Body of pancreas (tissue), 4 donors: ENCODE measurements at regions not wholly inside any gene's neighbourhood (a gene's known extent, or its start where the extent isn't known, plus 50 kb on each side); places are given as distances from the start of the nearest gene placed in this dataset.
A peak's percentile ranks its signal among the peaks of the same experiment; 100 is the strongest.

Source experiments
- ATAC-seq: fragments of 150-250 bp; one replicate; pipeline ENCODE4 v1.9.1; 2016
- DNase-seq, 4 donors: peaks; one replicate each; pipeline ENCODE4 v3.0.0-alpha.2; 2019
- H3K27ac ChIP-seq, 4 donors: fragments of 200-600 bp; sonication (generic); 1 replicate in 3 of 4; 2 replicates in 1 of 4; pipeline versions ENCODE4 v1.5.1 to v1.6.1; 2016 to 2019; ENCODE audit warnings: mild to moderate bottlenecking in 1 of 4, mixed read lengths in 1 of 4, moderate library complexity in 1 of 4
- H3K27me3 ChIP-seq, 2 donors: fragments of 200-600 bp; sonication (generic); one replicate each; pipeline ENCODE4 v1.6.0; 2016; ENCODE audit warnings: mild to moderate bottlenecking in 1 of 2
- H3K36me3 ChIP-seq, 2 donors: fragments of 200-600 bp; sonication (generic); replicated peaks in 1 of 2; 2 replicates each; pipeline ENCODE4 v1.5.1; 2016; ENCODE audit warnings: low read depth in 2 of 2; ENCODE audit not compliant: insufficient read depth in 1 of 2
- H3K4me1 ChIP-seq: fragments of 200-600 bp; sonication (generic); one replicate; pipeline ENCODE4 v1.6.0; 2016
- H3K4me3 ChIP-seq, 2 donors: fragments of 200-600 bp; sonication (generic); 1 replicate in 1 of 2; 2 replicates in 1 of 2; pipeline ENCODE4 v1.5.1; 2016 to 2019
- H3K9me3 ChIP-seq, 3 donors: fragments of 200-600 bp; sonication (generic); 1 replicate in 2 of 3; 2 replicates in 1 of 3; pipeline ENCODE4 v1.5.1; 2016
- POLR2A ChIP-seq, 3 donors: fragments of 450-650 bp; IDR thresholded peaks; one replicate each; pipeline ENCODE4 v1.6.1; 2016; ENCODE audit warnings: antibody characterized with exemption in 3 of 3, mild to moderate bottlenecking in 2 of 3
- WGBS, 2 donors: methylation state at CpG; one replicate each; pipeline ENCODE4 v1.1.5; 2017; 5-methylcytosine and 5-hydroxymethylcytosine counted together
- intact Hi-C: fragments of 100-400 bp; cut with DNase I; formaldehyde crosslinking; loops from one replicate; pipeline ENCODE4 v1.15.1; 2023
- TF ChIP-seq, protein P1 (sequence below), 7 experiments: fragments of 450-650 bp in 4 of 7; fragments of 200-600 bp in 3 of 7; sonication (generic) in 3 of 7; IDR thresholded peaks; one replicate each; pipeline ENCODE4 v1.5.1; 2016 to 2019; ENCODE audit warnings: antibody characterized with exemption in 7 of 7

DNA sequence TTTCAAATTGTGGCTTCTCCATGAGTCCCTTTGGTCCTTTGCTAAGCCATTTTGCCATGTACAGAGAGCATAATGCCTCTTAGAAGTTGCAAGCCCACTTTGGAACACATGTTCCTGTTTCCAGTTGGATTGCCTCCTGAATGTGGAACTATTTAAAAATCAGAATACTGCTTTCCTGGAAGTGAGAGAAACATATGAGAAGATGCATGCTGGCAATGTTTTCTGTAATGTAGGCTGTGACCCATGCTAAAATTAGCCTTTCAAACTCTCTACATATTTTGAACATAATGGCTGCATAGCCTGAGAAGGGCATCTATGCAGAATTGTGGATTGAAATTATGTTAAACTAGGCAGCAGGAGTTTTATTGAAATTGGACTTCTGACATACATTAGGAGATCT, 175.5 kb upstream of the PAPPA start:
- Histone ChIP-seq H3K27me3 (no peaks in the 10 kb centered on the region), H3K27ac (no peak overlapping the region), H3K4me3 (no peak overlapping the region), H3K9me3 (no peaks in the 10 kb centered on the region), H3K4me1 (peaks cover 8% of the 10 kb centered on the region), H3K36me3 (no peaks in the 10 kb centered on the region)
- no peak for DNase-seq
- no peak for TF ChIP-seq POLR2A (IDR thresholded peaks at IDR 0.05)
- TF ChIP-seq, protein P1, sequence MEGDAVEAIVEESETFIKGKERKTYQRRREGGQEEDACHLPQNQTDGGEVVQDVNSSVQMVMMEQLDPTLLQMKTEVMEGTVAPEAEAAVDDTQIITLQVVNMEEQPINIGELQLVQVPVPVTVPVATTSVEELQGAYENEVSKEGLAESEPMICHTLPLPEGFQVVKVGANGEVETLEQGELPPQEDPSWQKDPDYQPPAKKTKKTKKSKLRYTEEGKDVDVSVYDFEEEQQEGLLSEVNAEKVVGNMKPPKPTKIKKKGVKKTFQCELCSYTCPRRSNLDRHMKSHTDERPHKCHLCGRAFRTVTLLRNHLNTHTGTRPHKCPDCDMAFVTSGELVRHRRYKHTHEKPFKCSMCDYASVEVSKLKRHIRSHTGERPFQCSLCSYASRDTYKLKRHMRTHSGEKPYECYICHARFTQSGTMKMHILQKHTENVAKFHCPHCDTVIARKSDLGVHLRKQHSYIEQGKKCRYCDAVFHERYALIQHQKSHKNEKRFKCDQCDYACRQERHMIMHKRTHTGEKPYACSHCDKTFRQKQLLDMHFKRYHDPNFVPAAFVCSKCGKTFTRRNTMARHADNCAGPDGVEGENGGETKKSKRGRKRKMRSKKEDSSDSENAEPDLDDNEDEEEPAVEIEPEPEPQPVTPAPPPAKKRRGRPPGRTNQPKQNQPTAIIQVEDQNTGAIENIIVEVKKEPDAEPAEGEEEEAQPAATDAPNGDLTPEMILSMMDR (IDR thresholded peaks at IDR 0.05), result no peak
- no peak for ATAC-seq
- intact Hi-C loops, result no loop called here

DNA sequence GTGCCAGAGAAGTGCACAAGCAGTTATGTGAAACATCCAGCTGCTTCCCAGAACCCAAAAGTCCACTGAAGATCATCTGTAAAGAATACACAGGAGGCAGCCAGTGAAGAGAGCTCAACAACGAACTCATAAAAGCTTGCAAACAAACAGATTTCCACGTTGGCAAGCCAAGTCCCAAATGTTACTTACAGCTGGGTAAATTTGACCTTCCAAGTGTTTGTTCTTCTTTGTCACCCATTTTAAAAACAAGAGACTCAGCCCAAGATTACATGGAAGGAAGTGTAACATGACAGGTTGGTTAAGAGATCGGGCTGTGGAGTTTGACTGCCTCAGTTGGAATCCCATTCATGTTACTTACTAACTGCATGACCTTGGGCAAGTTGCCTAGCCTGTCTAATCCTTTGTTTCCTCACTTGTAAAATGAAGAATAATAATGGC, 174.9 kb upstream of the PAPPA start:
- WGBS, 2 donors, result 6 to 22% methylated on average over 3 of the region's 3 CpGs
- no peak for ATAC-seq

DNA sequence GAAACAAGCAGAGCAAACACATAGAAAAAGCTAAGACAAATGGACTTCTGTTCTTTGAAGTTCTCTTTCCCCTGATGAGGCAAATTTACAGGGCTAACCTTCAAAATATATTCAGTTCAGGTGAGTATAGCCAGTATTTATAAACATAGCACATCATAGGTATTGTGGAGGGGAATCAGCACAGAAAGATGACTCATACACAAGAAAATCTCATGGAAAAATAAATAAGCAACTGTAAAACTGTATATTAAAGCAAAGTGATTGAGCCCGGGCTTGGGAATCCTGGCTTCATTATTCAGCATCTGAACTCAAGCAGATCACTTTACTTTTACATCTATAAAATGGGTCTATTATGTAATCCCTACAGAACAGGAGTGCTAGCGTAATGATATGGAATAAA, 173.5 kb upstream of the PAPPA start:
- H3K27ac ChIP-seq, result no peak overlapping the region
- no peak overlapping the region for H3K4me3 ChIP-seq
- no peaks in the 10 kb centered on the region for H3K36me3 ChIP-seq
- no peaks in the 10 kb centered on the region for H3K9me3 ChIP-seq
- 74 to 87% methylated on average over 2 of the region's 2 CpGs for WGBS, 2 donors
- no peaks in the 10 kb centered on the region for H3K27me3 ChIP-seq
- intact Hi-C loops, result no loop called here
- ATAC-seq (no peak), DNase-seq (no peak)
- TF ChIP-seq, protein P1 (IDR thresholded peaks at IDR 0.05), result no peak
- TF ChIP-seq POLR2A (IDR thresholded peaks at IDR 0.05), result no peak
- peaks cover 8% of the 10 kb centered on the region for H3K4me1 ChIP-seq

More for the DNA sequence above, 174.9 kb upstream of the PAPPA start:
- peaks cover 8% of the 10 kb centered on the region for H3K4me1 ChIP-seq
- H3K4me3 ChIP-seq, result no peak overlapping the region
- H3K27me3 ChIP-seq, result no peaks in the 10 kb centered on the region
- no peaks in the 10 kb centered on the region for H3K9me3 ChIP-seq
- intact Hi-C loops, result no loop called here
- no peaks in the 10 kb centered on the region for H3K36me3 ChIP-seq
- peak in 3 of 4 donors; percentile 18 to 43 (median 22) for DNase-seq
- TF ChIP-seq, protein P1 (IDR thresholded peaks at IDR 0.05), result no peak
- TF ChIP-seq POLR2A (IDR thresholded peaks at IDR 0.05), result no peak
- no peak overlapping the region for H3K27ac ChIP-seq

DNA sequence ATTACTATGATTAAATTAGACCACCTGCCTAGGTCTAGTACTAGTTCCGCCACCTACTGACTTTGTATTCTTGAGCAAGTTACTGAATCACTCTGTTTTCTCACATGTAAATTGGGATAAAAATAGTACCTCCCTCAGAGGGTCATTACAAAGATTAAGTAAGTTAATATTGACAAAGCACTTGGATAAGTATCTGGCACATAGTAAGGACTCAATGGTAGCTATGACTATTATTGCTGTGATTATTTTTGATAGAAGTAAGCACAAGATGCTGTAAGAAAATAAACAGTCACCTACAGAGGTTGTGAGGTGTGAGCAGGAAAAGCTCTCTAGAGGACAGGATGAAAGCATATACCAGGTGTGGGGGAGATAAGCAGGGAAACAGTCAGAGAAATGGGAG, 173.1 kb upstream of the PAPPA start:
- no peaks in the 10 kb centered on the region for H3K9me3 ChIP-seq
- H3K27me3 ChIP-seq, result no peaks in the 10 kb centered on the region
- no peaks in the 10 kb centered on the region for H3K36me3 ChIP-seq
- intact Hi-C loops, result no loop called here
- no peak overlapping the region for H3K4me3 ChIP-seq
- ATAC-seq, result no peak
- TF ChIP-seq, protein P1 (IDR thresholded peaks at IDR 0.05), result no peak
- TF ChIP-seq POLR2A (IDR thresholded peaks at IDR 0.05), result no peak
- H3K27ac ChIP-seq, result no peak overlapping the region
- DNase-seq, result no peak
- 58 to 61% methylated on average over 1 of the region's 1 CpG for WGBS, 2 donors
- peaks cover 8% of the 10 kb centered on the region for H3K4me1 ChIP-seq

DNA sequence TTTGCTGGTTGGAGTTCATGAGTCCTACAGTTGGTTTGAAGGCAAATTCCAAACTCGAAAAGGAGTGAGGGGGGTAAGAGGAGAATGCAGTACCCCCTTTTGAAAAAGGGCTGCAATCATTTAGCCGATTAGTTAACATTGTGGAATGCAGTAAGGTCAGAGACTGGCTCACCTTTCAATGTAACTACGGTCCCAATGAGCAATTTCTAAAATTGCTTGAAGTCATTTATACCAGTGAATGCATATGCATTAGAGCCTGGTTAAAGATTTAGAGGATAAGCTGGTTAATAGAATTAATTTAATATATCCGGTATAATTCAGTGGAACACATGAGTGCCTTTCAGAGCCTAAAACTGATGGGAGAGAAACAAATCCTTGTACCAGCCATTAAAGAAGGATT, 172.6 kb upstream of the PAPPA start:
- Histone ChIP-seq H3K9me3 (no peaks in the 10 kb centered on the region), H3K4me3 (no peak overlapping the region), H3K27ac (no peak overlapping the region), H3K27me3 (no peaks in the 10 kb centered on the region), H3K36me3 (no peaks in the 10 kb centered on the region), H3K4me1 (peaks cover 8% of the 10 kb centered on the region)
- DNase-seq (no peak), ATAC-seq (no peak)
- TF ChIP-seq, protein P1 (IDR thresholded peaks at IDR 0.05), result no peak
- no peak for TF ChIP-seq POLR2A (IDR thresholded peaks at IDR 0.05)
- intact Hi-C loops, result no loop called here
- 67 to 74% methylated on average over 4 of the region's 4 CpGs for WGBS, 2 donors
